HFFc6 (cell line): ENCODE measurements at regions not wholly inside any gene's neighbourhood (a gene's known extent, or its start where the extent isn't known, plus 50 kb on each side); places are given as distances from the start of the nearest gene placed in this dataset.

Source experiments
- DNase-seq: peaks from one replicate; pipeline ENCODE4 v3.0.0-alpha.2; 2018
- H3K27ac Mint-ChIP-seq: 2 replicates; pipeline ENCODE4 v1.8.0; 2020; ENCODE audit warnings: mild to moderate bottlenecking, mixed read lengths
- H3K27me3 Mint-ChIP-seq: 2 replicates; pipeline ENCODE4 v1.8.0; 2021; ENCODE audit warnings: mild to moderate bottlenecking, moderate library complexity, mixed read lengths; ENCODE audit not compliant: insufficient read depth
- H3K36me3 Mint-ChIP-seq: 2 replicates; pipeline ENCODE4 v1.8.0; 2021; ENCODE audit warnings: low read depth, mixed read lengths
- H3K4me1 Mint-ChIP-seq: 2 replicates; pipeline ENCODE4 v1.8.0; 2020; ENCODE audit warnings: low read depth, mixed read lengths
- H3K4me3 Mint-ChIP-seq: 2 replicates; pipeline ENCODE4 v1.8.0; 2020; ENCODE audit warnings: mild to moderate bottlenecking, moderate library complexity, mixed read lengths
- H3K9me3 Mint-ChIP-seq: 2 replicates; pipeline ENCODE4 v1.8.0; 2020; ENCODE audit warnings: mild to moderate bottlenecking, mixed read lengths
- CTCF ChIP-seq: fragments of 200-600 bp; sonication (generic); IDR thresholded peaks from 2 replicates; pipeline ENCODE4 v1.5.0; 2021; ENCODE audit warnings: antibody characterized with exemption, mild to moderate bottlenecking

DNA sequence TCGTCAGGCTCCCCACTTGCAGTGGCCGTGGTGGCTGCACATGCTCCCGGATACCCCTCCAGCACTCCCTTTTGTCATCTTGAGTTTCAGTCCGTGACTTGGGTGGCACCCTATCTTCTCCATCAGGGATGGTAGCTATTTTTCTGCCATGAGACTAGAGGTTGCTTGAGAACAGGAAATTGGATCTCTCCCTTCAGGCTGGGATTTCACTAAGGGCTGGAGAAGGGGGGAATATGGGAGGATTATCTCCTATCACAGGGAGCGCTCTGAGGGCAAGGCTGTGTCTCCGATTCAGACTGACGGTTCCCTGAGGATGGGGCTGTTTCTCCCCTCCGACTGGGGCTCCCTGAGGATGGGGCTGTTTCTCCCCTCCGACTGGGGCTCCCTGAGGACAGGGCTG is 123.1 kb downstream of the MRPL14 start:
- Mint-ChIP-seq H3K9me3 (no peaks in the 10 kb centered on the region), H3K36me3 (no peaks in the 10 kb centered on the region), H3K4me3 (no peak overlapping the region), H3K4me1 (peaks cover 32% of the 10 kb centered on the region), H3K27me3 (peaks cover 6% of the 10 kb centered on the region; the same call in 1 of the 2 replicates), H3K27ac (no peak overlapping the region)
- TF ChIP-seq CTCF = no peak
- DNase-seq = no peak

GRCh38 chr6:44003345-44004061 is 123.7 kb downstream of the MRPL14 start:
- H3K4me1 Mint-ChIP-seq = peaks cover 32% of the 10 kb centered on the region
- H3K27ac Mint-ChIP-seq = no peak overlapping the region
- H3K9me3 Mint-ChIP-seq = no peaks in the 10 kb centered on the region
- TF ChIP-seq CTCF = no peak
- peaks cover 6% of the 10 kb centered on the region; the same call in 1 of the 2 replicates for H3K27me3 Mint-ChIP-seq
- no peak overlapping the region for H3K4me3 Mint-ChIP-seq
- no peak for DNase-seq
- no peaks in the 10 kb centered on the region for H3K36me3 Mint-ChIP-seq

GRCh38 chr6:44002593-44003344 is 124.5 kb downstream of the MRPL14 start:
- no peaks in the 10 kb centered on the region for H3K9me3 Mint-ChIP-seq
- peak overlapping the region; percentile 57 for H3K4me3 Mint-ChIP-seq
- DNase-seq = peak; percentile 7
- H3K36me3 Mint-ChIP-seq = no peaks in the 10 kb centered on the region
- peaks cover 32% of the 10 kb centered on the region for H3K4me1 Mint-ChIP-seq
- peak; percentile 43; the same call in 1 of the 2 replicates for TF ChIP-seq CTCF
- peaks cover 6% of the 10 kb centered on the region; the same call in 1 of the 2 replicates for H3K27me3 Mint-ChIP-seq
- H3K27ac Mint-ChIP-seq = no peak overlapping the region

DNA sequence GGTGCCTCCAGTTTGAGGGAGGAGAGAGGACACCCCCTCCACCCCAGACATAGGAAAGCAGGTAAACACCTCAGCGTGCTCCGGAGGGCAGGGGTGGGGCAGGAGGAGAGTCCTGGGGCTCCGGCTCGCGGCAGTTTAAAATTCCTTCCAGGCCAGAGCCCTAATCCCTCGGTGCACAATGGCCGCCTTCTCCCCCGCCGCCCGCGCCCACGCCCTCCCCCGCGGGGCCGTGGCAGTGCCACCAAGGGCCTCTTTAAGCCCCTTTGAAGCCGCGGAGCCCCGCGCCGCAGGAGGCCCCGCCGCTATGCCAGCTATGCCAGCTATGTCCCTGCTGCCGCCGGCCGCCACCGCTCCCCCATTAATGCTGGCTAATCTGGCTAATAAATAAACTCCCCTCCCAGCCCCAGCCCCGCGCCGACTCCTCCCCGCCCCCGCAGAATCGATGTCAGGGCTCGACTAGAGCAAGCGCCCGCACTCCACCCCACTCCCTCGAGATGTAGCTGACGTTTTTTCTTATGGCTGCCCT is 125.1 kb downstream of the MRPL14 start:
- Mint-ChIP-seq H3K27me3 (peaks cover 6% of the 10 kb centered on the region; the same call in 1 of the 2 replicates), H3K27ac (no peak overlapping the region), H3K9me3 (no peaks in the 10 kb centered on the region), H3K4me3 (peak overlapping the region; percentile 57; the same call in 1 of the 2 replicates), H3K36me3 (no peaks in the 10 kb centered on the region), H3K4me1 (peaks cover 29% of the 10 kb centered on the region)
- no peak for TF ChIP-seq CTCF
- no peak for DNase-seq

- H3K9me3 Mint-ChIP-seq = no peaks in the 10 kb centered on the region
- H3K27me3 Mint-ChIP-seq = peaks cover 6% of the 10 kb centered on the region; the same call in 1 of the 2 replicates
- H3K27ac Mint-ChIP-seq = no peak overlapping the region
- H3K4me1 Mint-ChIP-seq = peaks cover 29% of the 10 kb centered on the region
- no peaks in the 10 kb centered on the region for H3K36me3 Mint-ChIP-seq
- peak; percentile 64 for TF ChIP-seq CTCF
- no peak overlapping the region for H3K4me3 Mint-ChIP-seq
- no peak for DNase-seq
Observed at GRCh38 chr6:44001318-44002066, 125.8 kb downstream of the MRPL14 start.
